Neural progenitor cell (in vitro differentiated cells): ENCODE measurements at regions not wholly inside any gene's neighbourhood (a gene's known extent, or its start where the extent isn't known, plus 50 kb on each side); places are given as distances from the start of the nearest gene placed in this dataset.

Source experiments
- EZH2 ChIP-seq: fragments of 200-600 bp; sonication (generic); IDR thresholded peaks from 2 replicates; pipeline ENCODE4 v1.6.1; 2017; ENCODE audit warnings: antibody characterized with exemption, mild to moderate bottlenecking, moderate library complexity
- EZH2phosphoT487 ChIP-seq: fragments of 200-600 bp; sonication (generic); IDR thresholded peaks from 2 replicates; pipeline ENCODE4 v1.6.1; 2017; ENCODE audit warnings: antibody characterized with exemption
- TF ChIP-seq, protein P1 (sequence below): fragments of 200-600 bp; sonication (generic); IDR thresholded peaks from 2 replicates; pipeline ENCODE4 v1.5.1; 2017; ENCODE audit warnings: antibody characterized with exemption, mild to moderate bottlenecking

DNA sequence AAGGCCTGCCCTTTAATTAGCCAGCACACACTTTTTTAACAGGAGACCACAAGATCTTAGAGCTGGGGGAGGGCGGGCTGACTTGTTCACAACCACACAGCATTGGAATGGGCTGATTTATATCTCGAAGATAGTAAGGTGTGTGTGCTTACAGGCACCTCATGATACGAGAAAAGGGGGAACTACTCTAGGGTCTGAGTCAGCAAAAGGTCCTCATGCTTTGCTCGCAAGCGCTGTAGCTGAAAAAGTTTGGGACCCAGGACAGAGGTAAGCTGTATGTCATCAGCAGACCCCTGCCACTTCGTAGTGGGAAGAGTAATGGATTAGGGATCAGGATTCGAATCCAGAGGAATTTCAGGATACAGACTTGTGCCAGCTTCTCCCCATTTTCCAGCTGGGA lies 88.9 kb upstream of the RBM19 start:
- TF ChIP-seq EZH2 (no peak), EZH2phosphoT487 (no peak)
- TF ChIP-seq, protein P1, sequence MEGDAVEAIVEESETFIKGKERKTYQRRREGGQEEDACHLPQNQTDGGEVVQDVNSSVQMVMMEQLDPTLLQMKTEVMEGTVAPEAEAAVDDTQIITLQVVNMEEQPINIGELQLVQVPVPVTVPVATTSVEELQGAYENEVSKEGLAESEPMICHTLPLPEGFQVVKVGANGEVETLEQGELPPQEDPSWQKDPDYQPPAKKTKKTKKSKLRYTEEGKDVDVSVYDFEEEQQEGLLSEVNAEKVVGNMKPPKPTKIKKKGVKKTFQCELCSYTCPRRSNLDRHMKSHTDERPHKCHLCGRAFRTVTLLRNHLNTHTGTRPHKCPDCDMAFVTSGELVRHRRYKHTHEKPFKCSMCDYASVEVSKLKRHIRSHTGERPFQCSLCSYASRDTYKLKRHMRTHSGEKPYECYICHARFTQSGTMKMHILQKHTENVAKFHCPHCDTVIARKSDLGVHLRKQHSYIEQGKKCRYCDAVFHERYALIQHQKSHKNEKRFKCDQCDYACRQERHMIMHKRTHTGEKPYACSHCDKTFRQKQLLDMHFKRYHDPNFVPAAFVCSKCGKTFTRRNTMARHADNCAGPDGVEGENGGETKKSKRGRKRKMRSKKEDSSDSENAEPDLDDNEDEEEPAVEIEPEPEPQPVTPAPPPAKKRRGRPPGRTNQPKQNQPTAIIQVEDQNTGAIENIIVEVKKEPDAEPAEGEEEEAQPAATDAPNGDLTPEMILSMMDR: no peak
